ENCODE measurements at regions not wholly inside any gene's neighbourhood (a gene's known extent, or its start where the extent isn't known, plus 50 kb on each side); places are given as distances from the start of the nearest gene placed in this dataset.

DNA sequence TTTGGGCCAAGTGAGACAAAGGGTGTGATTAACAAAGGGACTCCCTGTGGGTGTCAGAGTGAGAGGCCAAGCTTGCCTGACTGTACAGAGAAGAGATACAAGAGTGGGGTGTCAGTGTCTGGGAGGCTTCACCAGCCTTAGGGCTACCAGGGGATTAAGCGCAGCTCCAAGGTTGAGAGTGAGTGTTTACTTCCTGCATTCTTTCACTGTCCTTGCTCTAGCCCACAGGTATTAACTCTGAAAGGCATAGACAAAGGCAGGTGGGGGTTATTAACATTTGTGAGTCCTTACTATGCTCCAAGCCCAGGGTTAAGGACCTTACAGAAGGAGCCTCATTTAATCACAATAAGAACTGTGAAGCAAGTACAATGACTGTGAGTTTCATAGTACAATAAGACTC is 107.6 kb downstream of the IL20RB start:
- TF ChIP-seq, protein P1, sequence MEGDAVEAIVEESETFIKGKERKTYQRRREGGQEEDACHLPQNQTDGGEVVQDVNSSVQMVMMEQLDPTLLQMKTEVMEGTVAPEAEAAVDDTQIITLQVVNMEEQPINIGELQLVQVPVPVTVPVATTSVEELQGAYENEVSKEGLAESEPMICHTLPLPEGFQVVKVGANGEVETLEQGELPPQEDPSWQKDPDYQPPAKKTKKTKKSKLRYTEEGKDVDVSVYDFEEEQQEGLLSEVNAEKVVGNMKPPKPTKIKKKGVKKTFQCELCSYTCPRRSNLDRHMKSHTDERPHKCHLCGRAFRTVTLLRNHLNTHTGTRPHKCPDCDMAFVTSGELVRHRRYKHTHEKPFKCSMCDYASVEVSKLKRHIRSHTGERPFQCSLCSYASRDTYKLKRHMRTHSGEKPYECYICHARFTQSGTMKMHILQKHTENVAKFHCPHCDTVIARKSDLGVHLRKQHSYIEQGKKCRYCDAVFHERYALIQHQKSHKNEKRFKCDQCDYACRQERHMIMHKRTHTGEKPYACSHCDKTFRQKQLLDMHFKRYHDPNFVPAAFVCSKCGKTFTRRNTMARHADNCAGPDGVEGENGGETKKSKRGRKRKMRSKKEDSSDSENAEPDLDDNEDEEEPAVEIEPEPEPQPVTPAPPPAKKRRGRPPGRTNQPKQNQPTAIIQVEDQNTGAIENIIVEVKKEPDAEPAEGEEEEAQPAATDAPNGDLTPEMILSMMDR (IDR thresholded peaks at IDR 0.05): no peak
- no peak for TF ChIP-seq POLR2A (IDR thresholded peaks at IDR 0.05)
